Esophagus squamous epithelium (tissue), 5 donors: ENCODE measurements at regions not wholly inside any gene's neighbourhood (a gene's known extent, or its start where the extent isn't known, plus 50 kb on each side); places are given as distances from the start of the nearest gene placed in this dataset.

Source experiments
- DNase-seq: peaks from one replicate; lab custom pipeline; 2025; lab: John Stamatoyannopoulos, UW
- H3K27ac ChIP-seq, 4 donors: fragments of 200-600 bp; sonication (generic); one replicate each; pipeline ENCODE4 v1.5.1; 2016 to 2019; ENCODE audit warnings: mild to moderate bottlenecking in 1 of 4
- H3K27me3 ChIP-seq, 4 donors: fragments of 200-600 bp; sonication (generic); 1 replicate in 3 of 4; 2 replicates in 1 of 4; pipeline versions ENCODE4 v1.5.1 to v1.6.0; 2017 to 2021; ENCODE audit warnings: antibody characterized with exemption in 1 of 4
- H3K36me3 ChIP-seq, 3 donors: fragments of 200-600 bp; sonication (generic); one replicate each; pipeline ENCODE4 v1.5.1; 2016 to 2019
- H3K4me1 ChIP-seq, 3 donors: fragments of 200-600 bp; sonication (generic); one replicate each; pipeline ENCODE4 v1.5.1; 2017 to 2019
- H3K4me3 ChIP-seq, 4 donors: fragments of 200-600 bp; sonication (generic); 1 replicate in 3 of 4; 2 replicates in 1 of 4; pipeline ENCODE4 v1.5.1; 2016 to 2019; ENCODE audit warnings: mild to moderate bottlenecking in 2 of 4, moderate library complexity in 1 of 4
- H3K9me3 ChIP-seq, 3 donors: fragments of 200-600 bp; sonication (generic); one replicate each; pipeline ENCODE4 v1.5.1; 2016 to 2019
- POLR2A ChIP-seq, 4 donors: fragments of 450-650 bp; IDR thresholded peaks; one replicate each; pipeline ENCODE4 v1.6.1; 2017; ENCODE audit warnings: antibody characterized with exemption in 4 of 4, mild to moderate bottlenecking in 4 of 4, moderate library complexity in 3 of 4
- WGBS, 2 donors: methylation state at CpG; one replicate each; pipeline ENCODE4 v1.1.5; 2018; 5-methylcytosine and 5-hydroxymethylcytosine counted together
- intact Hi-C: fragments of 100-400 bp; cut with DNase I; formaldehyde crosslinking; loops from one replicate; pipeline ENCODE4 v1.15.0; 2022
- TF ChIP-seq, protein P1 (sequence below), 6 experiments: fragments of 450-650 bp in 4 of 6; fragments of 200-600 bp in 2 of 6; sonication (generic) in 2 of 6; IDR thresholded peaks; one replicate each; pipeline ENCODE4 v1.5.1; 2016 to 2019; ENCODE audit warnings: antibody characterized with exemption in 6 of 6, mild to moderate bottlenecking in 4 of 6, moderate library complexity in 4 of 6
- donor health status: DM: yes; HTN: yes; CAD: no.

DNA sequence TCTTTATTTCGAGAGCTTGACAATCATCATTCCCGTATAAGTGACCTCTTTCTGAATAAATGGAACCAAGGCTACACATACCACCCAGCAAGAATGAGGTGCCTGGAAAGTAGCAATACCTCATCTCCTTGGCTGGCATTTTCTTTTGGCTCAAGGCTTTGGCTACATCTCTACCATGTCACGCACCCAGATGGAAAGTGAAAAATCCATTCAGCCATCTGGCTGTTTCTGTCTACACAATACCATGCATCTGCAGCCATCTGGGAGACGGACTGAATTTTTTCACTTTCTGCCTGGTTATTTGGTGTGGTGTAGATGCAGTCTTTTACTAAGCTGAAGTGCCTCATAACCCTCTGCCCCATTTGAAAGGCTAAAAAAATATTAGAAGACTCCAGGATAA, 566.9 kb downstream of the BCL11A start:
- Histone ChIP-seq H3K27ac (no peak overlapping the region), H3K27me3 (no peaks in the 10 kb centered on the region), H3K4me3 (no peak overlapping the region), H3K4me1 (no peaks in the 10 kb centered on the region), H3K9me3 (no peaks in the 10 kb centered on the region), H3K36me3 (no peaks in the 10 kb centered on the region)
- DNase-seq = no peak
- intact Hi-C loops = no loop called here
- TF ChIP-seq, protein P1, sequence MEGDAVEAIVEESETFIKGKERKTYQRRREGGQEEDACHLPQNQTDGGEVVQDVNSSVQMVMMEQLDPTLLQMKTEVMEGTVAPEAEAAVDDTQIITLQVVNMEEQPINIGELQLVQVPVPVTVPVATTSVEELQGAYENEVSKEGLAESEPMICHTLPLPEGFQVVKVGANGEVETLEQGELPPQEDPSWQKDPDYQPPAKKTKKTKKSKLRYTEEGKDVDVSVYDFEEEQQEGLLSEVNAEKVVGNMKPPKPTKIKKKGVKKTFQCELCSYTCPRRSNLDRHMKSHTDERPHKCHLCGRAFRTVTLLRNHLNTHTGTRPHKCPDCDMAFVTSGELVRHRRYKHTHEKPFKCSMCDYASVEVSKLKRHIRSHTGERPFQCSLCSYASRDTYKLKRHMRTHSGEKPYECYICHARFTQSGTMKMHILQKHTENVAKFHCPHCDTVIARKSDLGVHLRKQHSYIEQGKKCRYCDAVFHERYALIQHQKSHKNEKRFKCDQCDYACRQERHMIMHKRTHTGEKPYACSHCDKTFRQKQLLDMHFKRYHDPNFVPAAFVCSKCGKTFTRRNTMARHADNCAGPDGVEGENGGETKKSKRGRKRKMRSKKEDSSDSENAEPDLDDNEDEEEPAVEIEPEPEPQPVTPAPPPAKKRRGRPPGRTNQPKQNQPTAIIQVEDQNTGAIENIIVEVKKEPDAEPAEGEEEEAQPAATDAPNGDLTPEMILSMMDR (IDR thresholded peaks at IDR 0.05) = no peak
- TF ChIP-seq POLR2A (IDR thresholded peaks at IDR 0.05) = no peak
- WGBS, 2 donors = 89 to 97% methylated on average over 4 of the region's 4 CpGs

DNA sequence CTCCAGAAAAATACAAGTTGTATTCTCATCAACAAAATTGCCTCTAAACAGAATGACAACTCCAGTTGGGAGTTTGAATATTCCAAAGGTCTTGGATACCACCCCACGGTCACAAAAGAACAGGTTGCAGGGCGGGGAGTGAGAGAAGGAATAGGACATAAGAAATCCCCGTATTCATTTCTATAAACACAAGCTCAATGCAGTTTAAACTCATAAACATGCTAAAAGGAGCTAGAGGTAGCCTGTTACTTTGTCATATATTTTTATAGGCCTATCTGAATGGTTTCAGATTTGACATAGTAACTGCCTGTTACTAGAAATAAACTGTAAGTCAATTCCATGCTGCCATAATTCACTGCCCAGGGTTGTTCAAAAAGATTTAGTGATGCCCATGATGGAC, 567.5 kb downstream of the BCL11A start:
- DNase-seq = no peak
- H3K4me1 ChIP-seq = no peaks in the 10 kb centered on the region
- H3K27me3 ChIP-seq = no peaks in the 10 kb centered on the region
- no peaks in the 10 kb centered on the region for H3K36me3 ChIP-seq
- H3K27ac ChIP-seq = no peak overlapping the region
- no peaks in the 10 kb centered on the region for H3K9me3 ChIP-seq
- intact Hi-C loops = no loop called here
- H3K4me3 ChIP-seq = no peak overlapping the region
- WGBS, 2 donors = 81 to 91% methylated on average over 3 of the region's 3 CpGs
- TF ChIP-seq POLR2A (IDR thresholded peaks at IDR 0.05) = no peak

DNA sequence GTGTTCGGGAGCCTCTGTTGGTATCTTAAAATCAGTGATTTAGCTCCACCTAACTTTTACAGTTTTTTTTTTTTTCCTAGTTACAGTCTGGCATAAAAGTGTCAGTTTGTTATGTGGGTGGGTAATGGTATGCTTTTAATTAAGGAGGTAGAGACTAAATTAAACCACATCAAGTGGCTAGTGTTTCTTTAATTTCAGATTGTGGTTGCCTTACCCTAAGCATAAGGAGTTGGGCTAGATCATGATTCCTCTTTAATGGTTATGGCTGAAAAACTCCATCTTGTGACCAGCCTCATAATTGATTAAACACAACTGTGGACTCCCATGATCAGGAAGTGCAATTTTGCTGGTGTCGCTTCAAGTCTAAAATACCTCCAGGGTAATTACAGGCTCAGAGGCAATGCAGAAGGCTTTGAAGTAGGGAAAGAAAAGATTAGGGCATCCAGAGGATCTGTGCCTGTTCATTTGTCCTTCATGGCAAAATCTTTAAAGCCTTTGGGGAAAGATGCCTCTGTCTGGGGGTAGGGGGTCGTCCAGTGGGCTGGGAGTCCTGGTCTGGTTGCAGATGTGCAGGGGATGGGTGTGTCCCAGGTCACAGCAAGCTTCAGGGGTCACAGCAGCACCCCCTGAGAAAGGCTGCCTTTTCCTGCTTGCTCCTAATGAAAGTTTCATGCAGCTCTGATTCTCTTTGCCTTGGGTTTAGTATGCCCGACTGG, 579.2 kb downstream of the BCL11A start:
- Histone ChIP-seq H3K9me3 (no peaks in the 10 kb centered on the region), H3K36me3 (no peaks in the 10 kb centered on the region), H3K4me3 (no peak overlapping the region), H3K4me1 (no peaks in the 10 kb centered on the region), H3K27ac (no peak overlapping the region), H3K27me3 (no peaks in the 10 kb centered on the region)
- DNase-seq = no peak
- TF ChIP-seq, protein P1 (IDR thresholded peaks at IDR 0.05) = no peak
- no peak for TF ChIP-seq POLR2A (IDR thresholded peaks at IDR 0.05)
- 43 to 66% methylated on average over 3 to 4 of the region's 4 CpGs for WGBS, 2 donors
- intact Hi-C loops = no loop called here

DNA sequence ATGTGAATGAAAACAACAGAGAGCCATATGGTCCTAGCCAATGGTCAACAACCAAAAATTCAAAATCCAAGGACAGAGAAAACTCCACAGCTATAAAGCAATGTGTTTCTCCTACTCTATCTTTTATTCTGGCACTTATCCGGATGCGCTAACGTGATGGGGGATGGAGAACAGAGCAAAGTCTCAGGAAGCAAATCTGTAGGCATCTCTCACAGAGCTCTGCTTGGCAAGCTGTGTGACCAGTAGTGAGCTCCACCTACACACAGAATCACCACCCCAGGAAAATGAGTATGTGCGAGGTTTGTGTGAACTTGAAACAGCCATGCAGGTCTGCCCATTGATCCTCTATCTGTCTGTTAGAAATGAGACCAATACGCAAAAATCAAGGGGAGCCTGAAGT, 584.3 kb downstream of the BCL11A start:
- intact Hi-C loops = no loop called here

DNA sequence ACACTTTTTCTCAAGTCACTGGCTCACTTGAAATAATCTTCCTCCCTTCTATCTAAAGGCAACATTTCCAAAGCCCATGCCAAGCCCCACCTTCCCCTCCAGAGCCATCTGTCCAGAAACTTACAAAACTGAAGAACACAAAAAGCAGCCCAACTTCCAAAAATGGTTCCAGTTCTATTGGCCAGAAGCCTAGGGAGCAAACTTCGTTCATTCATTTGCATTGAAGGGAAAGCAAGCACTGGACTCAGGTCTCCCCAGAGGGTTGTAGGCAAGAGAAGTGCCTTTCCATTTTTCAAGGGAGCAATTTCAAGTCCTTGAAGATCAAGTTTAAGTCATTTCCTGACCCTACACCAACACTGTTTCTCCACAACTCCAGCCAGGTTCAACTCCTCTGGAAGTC, 585.0 kb downstream of the BCL11A start:
- Histone ChIP-seq H3K4me1 (no peaks in the 10 kb centered on the region), H3K4me3 (no peak overlapping the region), H3K9me3 (no peaks in the 10 kb centered on the region), H3K36me3 (no peaks in the 10 kb centered on the region), H3K27me3 (no peaks in the 10 kb centered on the region), H3K27ac (no peak overlapping the region)
- WGBS, 2 donors = 22 to 70% methylated on average over 1 of the region's 1 CpG
- DNase-seq = no peak
- intact Hi-C loops = no loop called here
- no peak for TF ChIP-seq POLR2A (IDR thresholded peaks at IDR 0.05)
- TF ChIP-seq, protein P1 (IDR thresholded peaks at IDR 0.05) = no peak

More for the DNA sequence above, 584.3 kb downstream of the BCL11A start:
- no peak for DNase-seq
- no peaks in the 10 kb centered on the region for H3K9me3 ChIP-seq
- no peak overlapping the region for H3K27ac ChIP-seq
- no peak overlapping the region for H3K4me3 ChIP-seq
- H3K27me3 ChIP-seq = no peaks in the 10 kb centered on the region
- TF ChIP-seq, protein P1 (IDR thresholded peaks at IDR 0.05) = no peak
- TF ChIP-seq POLR2A (IDR thresholded peaks at IDR 0.05) = no peak
- 95% methylated on average over 4 to 5 of the region's 5 CpGs for WGBS, 2 donors
- no peaks in the 10 kb centered on the region for H3K4me1 ChIP-seq
- H3K36me3 ChIP-seq = no peaks in the 10 kb centered on the region
